Ovary (tissue), 7 donors: ENCODE measurements at regions not wholly inside any gene's neighbourhood (a gene's known extent, or its start where the extent isn't known, plus 50 kb on each side); places are given as distances from the start of the nearest gene placed in this dataset.
"Not testable (repeated sequence)": the region's sequence is repeated elsewhere in the genome, so short reads cannot be mapped to it uniquely, and the experiment has no call there.

ENCODE experiments used
- DNase-seq, 5 donors: peaks; one replicate each; pipeline ENCODE4 v3.0.0-alpha.2; 2019 to 2020
- H3K27ac ChIP-seq, 2 donors: fragments of 200-600 bp; one replicate each; pipeline versions ENCODE4 v1.5.1 to v1.8.0; 2019 to 2022
- H3K27me3 ChIP-seq: fragments of 200-600 bp; one replicate; pipeline ENCODE4 v1.8.0; 2022
- H3K36me3 ChIP-seq: fragments of 200-600 bp; sonication (generic); one replicate; pipeline ENCODE4 v1.5.1; 2019
- H3K4me1 ChIP-seq: one replicate; pipeline ENCODE4 v1.8.1; 2013; ENCODE audit warnings: mild to moderate bottlenecking, moderate library complexity; ENCODE audit not compliant: insufficient read depth
- H3K4me3 ChIP-seq: fragments of 200-600 bp; sonication (generic); one replicate; pipeline ENCODE4 v1.5.1; 2017
- H3K9me3 ChIP-seq, 2 donors: fragments of 200-600 bp in 1 of 2; sonication (generic) in 1 of 2; one replicate each; pipeline versions ENCODE4 v1.5.1 to v1.8.1; 2013 to 2019; ENCODE audit warnings: mild to moderate bottlenecking in 1 of 2, moderate library complexity in 1 of 2
- EP300 ChIP-seq: sonication (generic); formaldehyde crosslinking; IDR thresholded peaks from one replicate; pipeline ENCODE4 v1.6.1; 2017; ENCODE audit warnings: antibody characterized with exemption
- POLR2A ChIP-seq: fragments of 450-650 bp; IDR thresholded peaks from one replicate; pipeline ENCODE4 v1.6.1; 2017; ENCODE audit warnings: antibody characterized with exemption, mild to moderate bottlenecking, moderate library complexity
- WGBS, 3 donors: extraction: QIAGEN DNeasy Blood & Tissue Kit in 1 of 3; methylation state at CpG; one replicate each; pipeline versions ENCODE4 v1.1.5 to v1.1.7; 2013 to 2017; 5-methylcytosine and 5-hydroxymethylcytosine counted together
- intact Hi-C, 4 donors: fragments of 100-400 bp; cut with DNase I; formaldehyde crosslinking; loops; one replicate each; pipeline versions ENCODE4 v1.11.0 to v1.15.1; 2022 to 2023
- TF ChIP-seq, protein P1 (sequence below), 3 donors: fragments of 450-650 bp in 2 of 3; fragments of 200-600 bp in 1 of 3; IDR thresholded peaks; one replicate each; pipeline versions ENCODE4 v1.5.1 to v1.8.0; 2016 to 2022; ENCODE audit warnings: antibody characterized with exemption in 3 of 3, mild to moderate bottlenecking in 1 of 3
- donor health status: DM: no; HTN: no; CAD: no; lungs with moderate emphysema.
- donor health status: DM: no; HTN: no; CAD: no.
- donor health status: Bipolar disorder and iron deficiency.
- donor health status: DM: no; HTN: no; CAD: no.
- donor health status: DM: yes; HTN: yes; CAD: no.

DNA sequence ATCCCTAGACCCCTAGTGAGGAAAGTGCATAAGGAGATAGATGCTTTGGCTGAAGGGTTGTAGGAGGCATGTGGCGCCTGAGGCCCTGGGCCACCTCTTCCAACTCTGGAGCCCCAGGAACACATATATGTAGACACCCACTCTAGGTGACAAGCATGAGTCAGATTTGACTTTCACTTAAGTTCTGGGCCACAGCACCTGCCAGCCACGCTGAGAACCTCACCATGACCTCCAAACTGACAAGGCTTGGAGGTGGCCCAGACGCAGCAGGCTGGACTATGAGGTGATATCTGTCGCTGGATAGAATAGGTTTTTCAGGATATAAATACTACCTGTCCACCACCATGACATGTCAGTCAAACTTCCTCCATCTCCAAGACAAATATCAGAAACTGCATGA, 894.0 kb upstream of the ZNF722 start:
- WGBS, 3 donors: 61 to 76% (median 66%) methylated on average over 4 of the region's 4 CpGs
- Histone ChIP-seq H3K4me1 (no peaks in the 10 kb centered on the region), H3K9me3 (no peaks in the 10 kb centered on the region), H3K4me3 (no peak overlapping the region), H3K27me3 (no peaks in the 10 kb centered on the region), H3K27ac (no peak overlapping the region), H3K36me3 (no peaks in the 10 kb centered on the region)
- DNase-seq: no peak
- intact Hi-C loops: no loop called here
- TF ChIP-seq POLR2A (no peak), EP300 (no peak)
- TF ChIP-seq, protein P1, sequence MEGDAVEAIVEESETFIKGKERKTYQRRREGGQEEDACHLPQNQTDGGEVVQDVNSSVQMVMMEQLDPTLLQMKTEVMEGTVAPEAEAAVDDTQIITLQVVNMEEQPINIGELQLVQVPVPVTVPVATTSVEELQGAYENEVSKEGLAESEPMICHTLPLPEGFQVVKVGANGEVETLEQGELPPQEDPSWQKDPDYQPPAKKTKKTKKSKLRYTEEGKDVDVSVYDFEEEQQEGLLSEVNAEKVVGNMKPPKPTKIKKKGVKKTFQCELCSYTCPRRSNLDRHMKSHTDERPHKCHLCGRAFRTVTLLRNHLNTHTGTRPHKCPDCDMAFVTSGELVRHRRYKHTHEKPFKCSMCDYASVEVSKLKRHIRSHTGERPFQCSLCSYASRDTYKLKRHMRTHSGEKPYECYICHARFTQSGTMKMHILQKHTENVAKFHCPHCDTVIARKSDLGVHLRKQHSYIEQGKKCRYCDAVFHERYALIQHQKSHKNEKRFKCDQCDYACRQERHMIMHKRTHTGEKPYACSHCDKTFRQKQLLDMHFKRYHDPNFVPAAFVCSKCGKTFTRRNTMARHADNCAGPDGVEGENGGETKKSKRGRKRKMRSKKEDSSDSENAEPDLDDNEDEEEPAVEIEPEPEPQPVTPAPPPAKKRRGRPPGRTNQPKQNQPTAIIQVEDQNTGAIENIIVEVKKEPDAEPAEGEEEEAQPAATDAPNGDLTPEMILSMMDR (IDR thresholded peaks at IDR 0.05): no peak

DNA sequence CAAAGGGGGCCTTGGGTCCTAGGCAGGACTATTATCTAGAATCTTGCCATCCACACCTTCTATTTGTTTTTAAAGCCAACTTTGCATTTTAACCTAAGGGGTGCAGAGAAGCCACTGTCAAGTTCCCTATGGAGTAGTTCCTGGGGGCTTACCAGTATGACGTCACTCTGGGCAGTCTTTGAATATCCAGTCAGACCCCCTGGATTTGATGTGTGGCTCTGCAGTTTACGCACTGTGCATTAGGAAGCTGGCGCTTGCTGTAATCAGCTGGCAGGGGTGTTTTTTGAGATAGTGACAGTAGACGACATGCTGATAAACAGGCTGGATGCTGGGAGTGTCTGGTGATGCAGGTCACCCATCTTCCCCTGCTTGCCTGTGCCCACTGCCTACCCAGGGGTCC, 892.7 kb upstream of the ZNF722 start:
- H3K27me3 ChIP-seq: no peaks in the 10 kb centered on the region
- DNase-seq: no peak
- intact Hi-C loops: no loop called here
- no peaks in the 10 kb centered on the region for H3K4me1 ChIP-seq
- no peak overlapping the region for H3K4me3 ChIP-seq
- H3K27ac ChIP-seq: no peak overlapping the region
- no peaks in the 10 kb centered on the region for H3K9me3 ChIP-seq
- H3K36me3 ChIP-seq: no peaks in the 10 kb centered on the region
- 79 to 92% (median 83%) methylated on average over 4 of the region's 4 CpGs for WGBS, 3 donors
- no peak for TF ChIP-seq POLR2A
- TF ChIP-seq, protein P1 (IDR thresholded peaks at IDR 0.05): no peak
- no peak for TF ChIP-seq EP300

DNA sequence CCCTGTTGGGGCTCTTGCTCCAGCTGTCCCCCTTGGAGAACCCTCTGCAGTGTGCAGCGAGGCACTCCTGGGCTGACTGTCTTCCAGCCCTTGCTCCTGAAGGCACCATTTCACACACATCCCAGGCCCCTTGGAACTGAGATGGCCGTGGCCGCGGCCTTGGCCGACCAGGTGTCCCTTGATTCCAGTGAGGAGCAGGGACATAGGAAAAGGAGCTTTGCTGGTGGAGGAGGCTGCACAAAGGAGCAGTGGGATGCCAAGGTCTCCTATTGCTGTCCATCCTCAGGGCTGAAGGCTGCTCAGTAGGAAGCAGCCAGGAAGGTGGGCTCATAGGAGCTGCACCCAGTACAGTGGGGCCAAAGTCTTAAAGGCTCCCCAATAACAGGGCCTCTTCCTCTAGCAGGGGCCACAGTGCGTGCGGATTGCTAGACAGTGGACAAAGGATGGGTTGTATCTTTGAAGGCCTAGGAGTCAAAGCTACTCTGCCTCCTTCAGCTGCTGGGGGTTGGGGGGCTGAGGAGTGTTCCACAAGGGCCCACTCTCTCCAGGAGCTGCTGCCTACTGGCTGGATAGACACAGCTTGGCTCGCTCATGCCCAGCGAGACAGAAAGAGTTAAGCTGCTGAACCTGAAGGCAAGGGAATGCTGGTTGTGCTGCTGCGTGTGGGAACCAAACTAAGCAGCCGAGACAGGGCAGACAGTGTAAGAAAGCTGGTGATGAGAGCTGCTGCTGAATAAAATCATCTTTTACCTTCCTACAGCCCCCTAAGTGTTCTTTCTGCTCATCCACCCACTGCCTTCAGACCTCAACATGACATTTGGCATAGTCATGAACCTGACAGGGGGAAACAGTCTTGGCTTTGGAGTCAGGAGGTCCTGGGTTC, 891.9 kb upstream of the ZNF722 start:
- H3K4me1 ChIP-seq: no peaks in the 10 kb centered on the region
- H3K27ac ChIP-seq: no peak overlapping the region
- intact Hi-C loops: no loop called here
- TF ChIP-seq, protein P1 (IDR thresholded peaks at IDR 0.05): no peak
- no peaks in the 10 kb centered on the region for H3K27me3 ChIP-seq
- no peaks in the 10 kb centered on the region for H3K9me3 ChIP-seq
- no peaks in the 10 kb centered on the region for H3K36me3 ChIP-seq
- WGBS, 3 donors: 75 to 82% (median 75%) methylated on average over 11 of the region's 11 CpGs
- no peak overlapping the region for H3K4me3 ChIP-seq
- no peak for DNase-seq

DNA sequence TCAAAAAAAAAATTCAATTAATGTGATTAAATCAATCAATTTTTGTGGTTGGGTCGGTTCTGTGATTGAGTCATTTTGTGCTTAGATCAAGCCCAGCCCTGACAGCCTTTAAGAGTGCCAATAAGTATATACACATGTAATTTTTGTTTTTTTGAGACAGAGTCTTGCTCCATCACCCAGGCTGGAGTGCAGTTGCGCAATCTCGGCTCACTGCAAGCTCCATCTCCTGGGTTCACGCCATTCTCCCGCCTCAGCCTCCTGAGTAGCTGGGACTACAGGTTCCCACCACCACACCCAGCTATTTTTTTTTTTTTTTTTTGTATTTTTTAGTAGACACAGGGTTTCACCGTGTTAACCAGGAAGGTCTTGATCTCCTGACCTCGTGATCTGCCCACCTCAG, 887.1 kb upstream of the ZNF722 start:
- H3K27me3 ChIP-seq, H3K9me3 ChIP-seq, H3K27ac ChIP-seq, H3K4me3 ChIP-seq, DNase-seq, H3K36me3 ChIP-seq, H3K4me1 ChIP-seq, intact Hi-C loops: not testable (repeated sequence)
- WGBS, 3 donors: 71 to 80% (median 73%) methylated on average over 7 of the region's 7 CpGs
